ENCODE measurements at regions not wholly inside any gene's neighbourhood (a gene's known extent, or its start where the extent isn't known, plus 50 kb on each side); places are given as distances from the start of the nearest gene placed in this dataset.

DNA sequence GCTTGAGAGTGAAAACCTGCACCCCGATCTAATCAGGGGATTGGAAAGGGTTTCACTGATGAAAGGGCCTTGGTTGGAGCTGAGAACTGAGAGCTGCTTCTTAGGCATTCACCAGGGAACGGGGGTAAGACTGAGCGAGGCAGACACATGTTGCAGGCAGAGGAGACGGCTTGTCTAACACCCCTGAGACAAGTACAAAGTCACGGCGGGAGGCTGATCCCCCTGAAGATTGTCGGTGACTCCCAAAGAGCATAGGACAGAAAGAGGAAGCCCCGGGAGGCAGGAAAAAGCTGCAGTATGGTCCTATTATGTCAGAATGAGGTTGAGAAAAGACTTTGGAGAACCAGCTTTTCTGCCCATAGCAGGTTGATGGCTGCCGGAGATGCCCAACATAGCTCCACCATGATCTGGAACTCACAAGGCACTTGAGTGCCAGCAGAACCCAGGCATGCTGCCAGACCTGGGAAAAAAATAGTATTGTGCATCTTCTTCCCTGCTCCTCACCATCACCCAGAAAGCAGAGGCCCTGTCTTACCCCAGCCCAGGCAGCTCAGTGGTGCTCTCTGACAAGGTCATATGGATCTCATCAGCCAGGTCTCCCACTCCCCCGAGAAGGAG lies 463.9 kb upstream of the PROX1 start:
- H3K36me3 ChIP-seq (ENCODE audit: low read depth), result no peaks in the 10 kb centered on the region
- TF ChIP-seq EZH2 (IDR thresholded peaks at IDR 0.05; ENCODE audit: insufficient read depth, poor library complexity, severe bottlenecking) (no peak), EZH2phosphoT487 (IDR thresholded peaks at IDR 0.05; ENCODE audit: insufficient read depth, low read depth) (no peak)

DNA sequence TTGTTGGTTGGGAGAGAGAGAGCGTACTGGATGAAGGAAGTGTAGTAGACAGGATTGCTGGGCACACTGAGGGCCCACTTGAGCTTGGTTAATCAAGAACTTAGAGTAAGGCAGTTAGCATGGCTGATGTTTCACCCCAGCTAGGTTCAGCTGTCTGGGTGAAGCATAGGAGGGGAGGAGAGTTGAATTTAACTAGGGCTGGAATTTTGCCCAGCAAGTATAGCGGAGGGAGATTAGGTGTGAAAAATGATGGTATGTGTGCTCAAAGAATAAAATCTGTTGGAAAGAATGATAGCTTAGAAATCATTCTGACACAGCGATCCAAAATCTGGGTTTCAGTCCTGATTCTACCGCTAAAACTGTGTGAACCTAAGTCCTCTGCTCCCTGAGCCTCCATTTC lies 461.5 kb upstream of the PROX1 start:
- H3K9ac ChIP-seq, result no peak overlapping the region
- 28 to 29% methylated on average over 4 of the region's 4 CpGs for WGBS, 2 experiments (ENCODE audit: low coverage in 1 of 2, low lambda C conversion rate in 2 of 2, missing lambda C conversion rate in 2 of 2)
- H3K4me3 ChIP-seq, result no peak overlapping the region
- H3K27me3 ChIP-seq (replicated peaks; ENCODE audit: insufficient read depth), result no peaks in the 10 kb centered on the region
- no peaks in the 10 kb centered on the region for H3K36me3 ChIP-seq (ENCODE audit: low read depth)
- H2AFZ ChIP-seq, result no peak overlapping the region
- no peak overlapping the region for H3K27ac ChIP-seq
- H3K9me2 ChIP-seq (ENCODE audit: insufficient read depth), result no peaks in the 10 kb centered on the region
- in situ Hi-C loops (cut with MboI), result no loop called here
- H3K9me3 ChIP-seq (ENCODE audit: low read depth), result no peaks in the 10 kb centered on the region
- no peaks in the 10 kb centered on the region for H4K20me1 ChIP-seq (ENCODE audit: insufficient read depth)
- no peak overlapping the region for H3K4me2 ChIP-seq (ENCODE audit: unreplicated experiment)
- DNase-seq, result no peak
- H3K79me2 ChIP-seq (ENCODE audit: insufficient read depth), result no peaks in the 10 kb centered on the region
- H3F3A ChIP-seq (ENCODE audit: insufficient read depth), result no peaks in the 10 kb centered on the region
- no peaks in the 10 kb centered on the region for H3K4me1 ChIP-seq (ENCODE audit: insufficient read depth)
- TF ChIP-seq EZH2 (IDR thresholded peaks at IDR 0.05; ENCODE audit: insufficient read depth, poor library complexity, severe bottlenecking), result no peak
- no peak for TF ChIP-seq EZH2phosphoT487 (IDR thresholded peaks at IDR 0.05; ENCODE audit: insufficient read depth, low read depth)

More for the DNA sequence above, 463.9 kb upstream of the PROX1 start:
- Histone ChIP-seq H3K27ac (no peak overlapping the region), H3F3A (ENCODE audit: insufficient read depth) (no peaks in the 10 kb centered on the region), H2AFZ (no peak overlapping the region), H3K27me3 (replicated peaks; ENCODE audit: insufficient read depth) (no peaks in the 10 kb centered on the region), H3K9me2 (ENCODE audit: insufficient read depth) (no peaks in the 10 kb centered on the region), H3K4me1 (ENCODE audit: insufficient read depth) (no peaks in the 10 kb centered on the region), H3K4me2 (ENCODE audit: unreplicated experiment) (no peak overlapping the region), H3K9ac (no peak overlapping the region), H3K79me2 (ENCODE audit: insufficient read depth) (no peaks in the 10 kb centered on the region), H3K9me3 (ENCODE audit: low read depth) (no peaks in the 10 kb centered on the region), H3K4me3 (no peak overlapping the region), H4K20me1 (ENCODE audit: insufficient read depth) (no peaks in the 10 kb centered on the region)
- in situ Hi-C loops (cut with MboI), result no loop called here
- DNase-seq, result no peak
- 22 to 24% methylated on average over 10 of the region's 10 CpGs for WGBS, 2 experiments (ENCODE audit: low coverage in 1 of 2, low lambda C conversion rate in 2 of 2, missing lambda C conversion rate in 2 of 2)

DNA sequence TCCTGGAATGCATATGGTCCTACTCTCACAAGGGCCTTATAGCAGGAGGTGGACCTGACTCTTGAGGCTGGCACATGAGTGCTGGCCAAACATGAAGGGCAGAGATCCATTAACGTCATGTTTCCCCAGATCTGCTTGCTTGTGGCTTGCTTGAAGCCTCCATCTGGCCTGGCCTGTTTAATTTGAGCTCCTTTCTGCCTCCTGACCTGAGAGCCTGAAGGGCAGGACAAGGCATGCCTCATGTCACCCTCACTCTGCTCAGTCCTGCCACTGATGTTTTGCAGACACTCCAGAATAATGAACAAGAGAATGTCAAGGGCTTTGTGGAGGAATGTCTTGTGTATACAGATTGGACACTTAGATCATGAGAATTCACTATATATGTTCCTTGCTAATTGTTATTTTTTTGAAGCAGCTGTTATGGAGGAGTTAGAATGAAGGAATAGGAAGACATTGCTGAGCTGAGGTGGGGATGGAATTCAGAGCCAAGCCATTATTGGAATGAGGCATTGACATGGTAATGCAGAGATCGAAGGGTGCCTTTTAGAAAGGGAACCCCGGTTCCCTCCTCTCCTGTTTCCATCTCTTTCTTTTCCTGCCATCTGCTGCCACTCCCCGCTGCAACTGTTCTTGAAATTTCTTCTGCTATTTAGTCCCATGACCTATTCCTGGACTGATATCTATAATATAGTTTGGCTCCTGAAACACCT lies 457.0 kb upstream of the PROX1 start:
- H3K36me3 ChIP-seq (ENCODE audit: low read depth), result no peaks in the 10 kb centered on the region

DNA sequence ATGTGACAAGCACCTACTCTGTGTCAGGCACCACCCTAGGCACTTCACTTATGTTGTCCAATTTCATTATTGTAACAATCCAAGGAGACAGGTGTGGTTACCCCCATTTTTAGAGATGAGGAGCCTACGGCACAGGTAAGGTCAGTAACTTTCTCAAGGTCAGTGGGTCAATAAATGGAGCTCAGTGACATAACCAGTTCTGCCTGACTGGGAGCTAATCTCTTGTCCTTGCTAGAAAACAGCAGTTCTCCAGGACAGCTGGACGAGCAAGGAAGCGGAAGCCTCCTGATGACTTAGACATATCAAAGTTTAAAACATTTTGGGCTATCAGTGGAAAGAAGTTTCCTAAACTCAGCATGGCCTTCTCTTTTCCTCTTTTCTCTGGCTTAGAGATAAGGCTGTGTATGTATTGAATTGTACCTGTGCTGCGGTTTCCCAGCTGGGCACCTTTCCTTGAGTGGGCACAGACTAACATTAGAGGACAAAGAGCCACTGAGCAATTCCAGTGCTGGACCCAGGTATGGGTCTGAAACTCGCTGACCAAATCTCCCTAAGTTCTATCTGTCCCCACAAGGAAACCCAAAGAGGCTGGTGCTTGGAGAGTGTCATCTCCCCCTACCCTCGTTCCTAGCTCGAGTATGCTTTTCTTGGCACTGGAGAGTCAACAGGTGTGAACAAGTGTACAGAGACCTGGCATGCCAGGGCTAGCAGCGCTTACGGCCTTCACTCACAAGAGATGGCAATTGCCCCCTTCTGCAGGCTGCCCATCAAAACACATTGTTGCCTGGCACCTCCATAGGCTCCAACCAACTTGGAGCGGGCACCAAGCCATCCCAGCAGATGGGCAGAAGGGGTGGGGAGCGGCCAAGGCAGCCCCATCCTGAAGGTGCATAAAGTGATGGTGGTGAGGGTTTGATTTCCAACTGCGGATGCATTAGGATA lies 456.1 kb upstream of the PROX1 start:
- H3K4me2 ChIP-seq (ENCODE audit: unreplicated experiment), result no peak overlapping the region
- H3K36me3 ChIP-seq (ENCODE audit: low read depth), result no peaks in the 10 kb centered on the region
- in situ Hi-C loops (cut with MboI), result no loop called here
- no peaks in the 10 kb centered on the region for H4K20me1 ChIP-seq (ENCODE audit: insufficient read depth)
- H3K4me3 ChIP-seq, result no peak overlapping the region
- H3K9me2 ChIP-seq (ENCODE audit: insufficient read depth), result no peaks in the 10 kb centered on the region
- no peak overlapping the region for H3K27ac ChIP-seq
- H3K79me2 ChIP-seq (ENCODE audit: insufficient read depth), result no peaks in the 10 kb centered on the region
- WGBS, 2 experiments (ENCODE audit: low coverage in 1 of 2, low lambda C conversion rate in 2 of 2, missing lambda C conversion rate in 2 of 2), result 31 to 32% methylated on average over 12 of the region's 12 CpGs
- H3K4me1 ChIP-seq (ENCODE audit: insufficient read depth), result no peaks in the 10 kb centered on the region
- no peak for DNase-seq
- TF ChIP-seq EZH2 (IDR thresholded peaks at IDR 0.05; ENCODE audit: insufficient read depth, poor library complexity, severe bottlenecking) (no peak), EZH2phosphoT487 (IDR thresholded peaks at IDR 0.05; ENCODE audit: insufficient read depth, low read depth) (no peak)
- no peaks in the 10 kb centered on the region for H3K9me3 ChIP-seq (ENCODE audit: low read depth)
- H3K9ac ChIP-seq, result no peak overlapping the region
- H2AFZ ChIP-seq, result no peak overlapping the region
- no peaks in the 10 kb centered on the region for H3K27me3 ChIP-seq (replicated peaks; ENCODE audit: insufficient read depth)
- no peaks in the 10 kb centered on the region for H3F3A ChIP-seq (ENCODE audit: insufficient read depth)

More for the DNA sequence above, 457.0 kb upstream of the PROX1 start:
- Histone ChIP-seq H3K4me3 (no peak overlapping the region), H3K4me1 (ENCODE audit: insufficient read depth) (no peaks in the 10 kb centered on the region), H3F3A (ENCODE audit: insufficient read depth) (no peaks in the 10 kb centered on the region), H3K9me3 (ENCODE audit: low read depth) (no peaks in the 10 kb centered on the region), H3K79me2 (ENCODE audit: insufficient read depth) (no peaks in the 10 kb centered on the region), H2AFZ (no peak overlapping the region), H3K27me3 (replicated peaks; ENCODE audit: insufficient read depth) (no peaks in the 10 kb centered on the region), H3K9me2 (ENCODE audit: insufficient read depth) (no peaks in the 10 kb centered on the region), H4K20me1 (ENCODE audit: insufficient read depth) (no peaks in the 10 kb centered on the region), H3K4me2 (ENCODE audit: unreplicated experiment) (no peak overlapping the region), H3K27ac (no peak overlapping the region), H3K9ac (no peak overlapping the region)
- 14 to 28% methylated on average over 3 to 4 of the region's 4 CpGs for whole genome bisulfite sequencing, 2 experiments (ENCODE audit: low coverage in 1 of 2, low lambda C conversion rate in 2 of 2, missing lambda C conversion rate in 2 of 2)
- in situ Hi-C loops (cut with MboI), result no loop called here
- no peak for DNase-seq
- no peak for TF ChIP-seq EZH2phosphoT487 (IDR thresholded peaks at IDR 0.05; ENCODE audit: insufficient read depth, low read depth)
- TF ChIP-seq EZH2 (IDR thresholded peaks at IDR 0.05; ENCODE audit: insufficient read depth, poor library complexity, severe bottlenecking), result no peak

Measured in GM23248 (cell line).